Fibroblast of pulmonary artery (primary cell): ENCODE measurements at regions not wholly inside any gene's neighbourhood (a gene's known extent, or its start where the extent isn't known, plus 50 kb on each side); places are given as distances from the start of the nearest gene placed in this dataset.

Experiments used
- DNase-seq: peaks from one replicate; pipeline ENCODE4 v3.0.0-alpha.2; 2010; ENCODE audit warnings: low read depth
- H3K4me3 ChIP-seq: replicated peaks from 2 replicates; pipeline ENCODE4 v1.5.1; 2011; ENCODE audit warnings: low read depth, mild to moderate bottlenecking, control low read depth, low read length, moderate library complexity
- CTCF ChIP-seq: IDR thresholded peaks from 2 replicates; pipeline ENCODE4 v1.5.1; 2011; ENCODE audit warnings: mild to moderate bottlenecking, control low read depth, low read length, inconsistent platforms; ENCODE audit errors: missing control alignments

- DNase-seq, result peak; percentile 0
- no peak overlapping the region for H3K4me3 ChIP-seq
- no peak for TF ChIP-seq CTCF
Observed at GRCh38 chr3:80424951-80425350, 657.2 kb upstream of the ROBO1 start.

- no peak overlapping the region for H3K4me3 ChIP-seq
- no peak for TF ChIP-seq CTCF
- no peak for DNase-seq
Observed at GRCh38 chr3:80408030-80408721, 640.4 kb upstream of the ROBO1 start.

- no peak for TF ChIP-seq CTCF
Observed at GRCh38 chr3:80405618-80406017, 637.8 kb upstream of the ROBO1 start.

GRCh38 chr3:80395023-80395422 is 627.2 kb upstream of the ROBO1 start:
- DNase-seq, result no peak
- TF ChIP-seq CTCF, result no peak

More at GRCh38 chr3:80405618-80406017, 637.8 kb upstream of the ROBO1 start:
- H3K4me3 ChIP-seq, result no peak overlapping the region
- no peak for DNase-seq

GRCh38 chr3:80391573-80391972 is 623.8 kb upstream of the ROBO1 start:
- H3K4me3 ChIP-seq, result no peak overlapping the region
- no peak for DNase-seq
- TF ChIP-seq CTCF, result no peak

More at GRCh38 chr3:80395023-80395422, 627.2 kb upstream of the ROBO1 start:
- no peak overlapping the region for H3K4me3 ChIP-seq

GRCh38 chr3:80384811-80385210 is 617.0 kb upstream of the ROBO1 start:
- TF ChIP-seq CTCF, result no peak
- no peak for DNase-seq
- H3K4me3 ChIP-seq, result no peak overlapping the region

GRCh38 chr3:80374423-80374822 is 606.6 kb upstream of the ROBO1 start:
- TF ChIP-seq CTCF, result no peak
- no peak for DNase-seq
- H3K4me3 ChIP-seq, result no peak overlapping the region
